Testis (tissue), 2 donors: ENCODE measurements at regions not wholly inside any gene's neighbourhood (a gene's known extent, or its start where the extent isn't known, plus 50 kb on each side); places are given as distances from the start of the nearest gene placed in this dataset.

ENCODE experiments used
- DNase-seq: peaks from one replicate; pipeline ENCODE4 v3.0.0-alpha.2; 2019
- H3K27ac ChIP-seq, 2 donors: fragments of 200-600 bp; sonication (generic); one replicate each; pipeline ENCODE4 v1.5.1; 2019
- H3K27me3 ChIP-seq: fragments of 200-600 bp; sonication (generic); one replicate; pipeline ENCODE4 v1.5.1; 2019
- H3K36me3 ChIP-seq: fragments of 200-600 bp; sonication (generic); one replicate; pipeline ENCODE4 v1.5.1; 2017; ENCODE audit warnings: low read depth; ENCODE audit errors: missing control alignments
- H3K4me1 ChIP-seq: fragments of 200-600 bp; sonication (generic); one replicate; pipeline ENCODE4 v1.5.1; 2019
- H3K4me3 ChIP-seq, 2 donors: fragments of 200-600 bp; sonication (generic); one replicate each; pipeline ENCODE4 v1.5.1; 2017 to 2019
- H3K9me3 ChIP-seq: fragments of 200-600 bp; sonication (generic); one replicate; pipeline ENCODE4 v1.5.1; 2017
- CTCF ChIP-seq, 3 experiments: fragments of 450-650 bp in 2 of 3; fragments of 200-600 bp in 1 of 3; sonication (generic) in 1 of 3; IDR thresholded peaks; one replicate each; pipeline ENCODE4 v1.5.1; 2016 to 2019; ENCODE audit warnings: antibody characterized with exemption in 3 of 3, mild to moderate bottlenecking in 2 of 3, moderate library complexity in 1 of 3
- POLR2A ChIP-seq: fragments of 450-650 bp; IDR thresholded peaks from one replicate; pipeline ENCODE4 v1.6.1; 2017; ENCODE audit warnings: antibody characterized with exemption, mild to moderate bottlenecking, moderate library complexity
- WGBS, 2 donors: methylation state at CpG; one replicate each; pipeline ENCODE4 v1.1.5; 2018; 5-methylcytosine and 5-hydroxymethylcytosine counted together
- intact Hi-C: fragments of 100-400 bp; cut with DNase I; formaldehyde crosslinking; loops from one replicate; pipeline ENCODE4 v1.15.1; 2023; ENCODE audit warnings: low total_unique reads

GRCh38 chr6:23154159-23154558 is 584.8 kb downstream of the HDGFL1 start:
- Histone ChIP-seq H3K36me3 (no peaks in the 10 kb centered on the region), H3K4me1 (no peaks in the 10 kb centered on the region), H3K9me3 (no peaks in the 10 kb centered on the region), H3K27ac (no peak overlapping the region), H3K27me3 (no peaks in the 10 kb centered on the region), H3K4me3 (no peak overlapping the region)
- TF ChIP-seq CTCF (IDR thresholded peaks at IDR 0.05) (no peak), POLR2A (no peak)
- intact Hi-C loops = no loop called here
- no peak for DNase-seq

- no peaks in the 10 kb centered on the region for H3K9me3 ChIP-seq
- TF ChIP-seq CTCF (IDR thresholded peaks at IDR 0.05) (no peak), POLR2A (no peak)
- intact Hi-C loops = no loop called here
- H3K4me1 ChIP-seq = peaks cover 10% of the 10 kb centered on the region
- no peak overlapping the region for H3K27ac ChIP-seq
- H3K4me3 ChIP-seq = no peak overlapping the region
- no peaks in the 10 kb centered on the region for H3K27me3 ChIP-seq
- WGBS, 2 donors = 46 to 49% methylated on average over 1 of the region's 1 CpG
- DNase-seq = no peak
- no peaks in the 10 kb centered on the region for H3K36me3 ChIP-seq
Observed at GRCh38 chr6:23170049-23170448, 600.7 kb downstream of the HDGFL1 start.

GRCh38 chr6:23173234-23173633 is 603.9 kb downstream of the HDGFL1 start:
- no peak for TF ChIP-seq CTCF (IDR thresholded peaks at IDR 0.05)
- no peak for TF ChIP-seq POLR2A
- 63 to 71% methylated on average over 3 of the region's 3 CpGs for WGBS, 2 donors
- Histone ChIP-seq H3K27ac (no peak overlapping the region), H3K27me3 (no peaks in the 10 kb centered on the region), H3K4me1 (peaks cover 3% of the 10 kb centered on the region), H3K9me3 (no peaks in the 10 kb centered on the region), H3K4me3 (no peak overlapping the region), H3K36me3 (no peaks in the 10 kb centered on the region)
- intact Hi-C loops = no loop called here
- DNase-seq = no peak

GRCh38 chr6:23174781-23175361 is 605.5 kb downstream of the HDGFL1 start:
- TF ChIP-seq POLR2A = no peak
- no peak for TF ChIP-seq CTCF (IDR thresholded peaks at IDR 0.05)
- WGBS, 2 donors = 86 to 93% methylated on average over 7 of the region's 7 CpGs
- Histone ChIP-seq H3K9me3 (no peaks in the 10 kb centered on the region), H3K27me3 (no peaks in the 10 kb centered on the region), H3K36me3 (no peaks in the 10 kb centered on the region), H3K27ac (no peak overlapping the region), H3K4me1 (peaks cover 3% of the 10 kb centered on the region), H3K4me3 (no peak overlapping the region)
- intact Hi-C loops = no loop called here
- no peak for DNase-seq

GRCh38 chr6:23175391-23175790 is 606.0 kb downstream of the HDGFL1 start:
- Histone ChIP-seq H3K27me3 (no peaks in the 10 kb centered on the region), H3K4me3 (no peak overlapping the region), H3K9me3 (no peaks in the 10 kb centered on the region), H3K27ac (no peak overlapping the region), H3K36me3 (no peaks in the 10 kb centered on the region), H3K4me1 (no peaks in the 10 kb centered on the region)
- intact Hi-C loops = no loop called here
- 41 to 48% methylated on average over 2 of the region's 2 CpGs for WGBS, 2 donors
- TF ChIP-seq CTCF (IDR thresholded peaks at IDR 0.05) (no peak), POLR2A (no peak)
- DNase-seq = no peak
